GM21717 (cell line): ENCODE measurements at regions not wholly inside any gene's neighbourhood (a gene's known extent, or its start where the extent isn't known, plus 50 kb on each side); places are given as distances from the start of the nearest gene placed in this dataset.
"Not testable (repeated sequence)": the region's sequence is repeated elsewhere in the genome, so short reads cannot be mapped to it uniquely, and the experiment has no call there.

ENCODE experiments used
- ATAC-seq: cut with Tn5 transposase; IDR thresholded peaks from one replicate; pipeline ENCODE4 v1.9.1; 2021; ENCODE audit warnings: mild to moderate bottlenecking, moderate library complexity; ENCODE audit not compliant: unreplicated experiment

- ATAC-seq, result no peak
Measured at GRCh38 chr3:102360183-102360860, 74.5 kb upstream of the ZPLD1 start.

GRCh38 chr3:102361101-102361500, 73.7 kb upstream of the ZPLD1 start:
- no peak for ATAC-seq

- ATAC-seq, result not testable (repeated sequence)
Measured at GRCh38 chr3:102366116-102366515, 68.7 kb upstream of the ZPLD1 start.

- ATAC-seq, result no peak
Measured at GRCh38 chr3:102374863-102375634, 59.8 kb upstream of the ZPLD1 start.

- no peak for ATAC-seq
Measured at GRCh38 chr3:102378216-102378615, 56.6 kb upstream of the ZPLD1 start.

GRCh38 chr3:102382201-102382600, 52.6 kb upstream of the ZPLD1 start:
- not testable (repeated sequence) for ATAC-seq
